ENCODE measurements at regions not wholly inside any gene's neighbourhood (a gene's known extent, or its start where the extent isn't known, plus 50 kb on each side); places are given as distances from the start of the nearest gene placed in this dataset.

DNA sequence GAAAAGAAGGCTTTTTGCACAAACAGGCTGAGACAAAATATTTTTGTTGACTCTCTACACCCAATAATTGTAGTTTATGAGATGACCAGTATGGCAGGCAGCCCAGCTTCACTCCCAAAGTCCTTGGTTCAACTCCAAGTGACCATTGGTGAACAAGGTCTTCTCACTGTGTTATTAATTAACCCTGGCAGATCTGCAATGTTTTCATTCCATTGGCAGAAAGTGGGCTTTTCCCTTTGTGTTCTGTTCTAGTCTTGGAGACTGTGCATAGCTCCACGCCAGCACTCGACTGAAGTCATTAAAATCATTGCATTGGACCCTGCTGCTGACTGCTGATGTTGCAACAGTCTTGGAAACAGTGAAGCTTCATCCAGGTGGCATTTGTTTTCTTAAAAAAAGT lies 277.3 kb upstream of the HAND2 start:
- no peaks in the 10 kb centered on the region for H3K79me2 ChIP-seq (ENCODE audit: insufficient read depth, low read length)
- H3K9me2 ChIP-seq (replicated peaks; ENCODE audit: low read depth, low read length), result no peaks in the 10 kb centered on the region
- H3K4me2 ChIP-seq (ENCODE audit: low read depth, low read length, poor library complexity, severe bottlenecking), result no peak overlapping the region
- no peaks in the 10 kb centered on the region for H4K20me1 ChIP-seq (ENCODE audit: insufficient read depth, low read length, poor library complexity, severe bottlenecking)
- H3K4me3 ChIP-seq (ENCODE audit: low read length, poor library complexity, severe bottlenecking), result no peak overlapping the region
- no peak overlapping the region for H3K9ac ChIP-seq (ENCODE audit: low read depth, low read length, poor library complexity, severe bottlenecking)
- no peaks in the 10 kb centered on the region for H3K36me3 ChIP-seq (ENCODE audit: insufficient read depth, low read length)
- H3K4me1 ChIP-seq (ENCODE audit: insufficient read depth, low read length, poor library complexity, severe bottlenecking), result no peaks in the 10 kb centered on the region
- TF ChIP-seq, protein P1, sequence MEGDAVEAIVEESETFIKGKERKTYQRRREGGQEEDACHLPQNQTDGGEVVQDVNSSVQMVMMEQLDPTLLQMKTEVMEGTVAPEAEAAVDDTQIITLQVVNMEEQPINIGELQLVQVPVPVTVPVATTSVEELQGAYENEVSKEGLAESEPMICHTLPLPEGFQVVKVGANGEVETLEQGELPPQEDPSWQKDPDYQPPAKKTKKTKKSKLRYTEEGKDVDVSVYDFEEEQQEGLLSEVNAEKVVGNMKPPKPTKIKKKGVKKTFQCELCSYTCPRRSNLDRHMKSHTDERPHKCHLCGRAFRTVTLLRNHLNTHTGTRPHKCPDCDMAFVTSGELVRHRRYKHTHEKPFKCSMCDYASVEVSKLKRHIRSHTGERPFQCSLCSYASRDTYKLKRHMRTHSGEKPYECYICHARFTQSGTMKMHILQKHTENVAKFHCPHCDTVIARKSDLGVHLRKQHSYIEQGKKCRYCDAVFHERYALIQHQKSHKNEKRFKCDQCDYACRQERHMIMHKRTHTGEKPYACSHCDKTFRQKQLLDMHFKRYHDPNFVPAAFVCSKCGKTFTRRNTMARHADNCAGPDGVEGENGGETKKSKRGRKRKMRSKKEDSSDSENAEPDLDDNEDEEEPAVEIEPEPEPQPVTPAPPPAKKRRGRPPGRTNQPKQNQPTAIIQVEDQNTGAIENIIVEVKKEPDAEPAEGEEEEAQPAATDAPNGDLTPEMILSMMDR (conservative IDR thresholded peaks at IDR 0.05; ENCODE audit: low read length), result no peak
- no peak for TF ChIP-seq EZH2phosphoT487 (IDR thresholded peaks at IDR 0.05; ENCODE audit: borderline replicate concordance)
- H2AFZ ChIP-seq (ENCODE audit: low read length), result no peak overlapping the region
- no peaks in the 10 kb centered on the region for H3K9me3 ChIP-seq (ENCODE audit: insufficient read depth, low read depth, low read length)
- H3F3A ChIP-seq (ENCODE audit: low read depth), result no peaks in the 10 kb centered on the region
- no peaks in the 10 kb centered on the region for H3K27me3 ChIP-seq (ENCODE audit: insufficient read depth, low read length, poor library complexity, severe bottlenecking)

DNA sequence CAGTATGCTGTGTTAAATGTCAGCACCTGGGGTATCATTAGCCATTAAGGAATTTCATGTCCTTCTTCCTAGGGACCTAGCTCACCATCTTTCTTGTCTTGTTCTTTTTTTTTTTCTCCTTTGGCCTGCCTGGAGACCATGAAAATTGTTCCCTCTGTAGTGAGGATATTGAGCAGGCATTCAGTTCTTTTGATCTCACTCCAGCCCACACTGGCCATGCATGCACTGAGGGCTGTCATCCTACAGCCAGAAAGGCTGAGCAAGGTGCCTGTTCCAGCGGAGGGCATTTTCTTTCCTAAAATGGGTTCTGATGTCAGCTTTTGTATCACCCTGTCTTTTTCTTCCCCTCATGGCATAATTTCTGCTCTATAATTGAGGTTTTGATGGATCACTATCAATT lies 275.9 kb upstream of the HAND2 start:
- TF ChIP-seq, protein P1 (conservative IDR thresholded peaks at IDR 0.05; ENCODE audit: low read length), result no peak
- no peak for TF ChIP-seq EZH2phosphoT487 (IDR thresholded peaks at IDR 0.05; ENCODE audit: borderline replicate concordance)
- no peaks in the 10 kb centered on the region for H4K20me1 ChIP-seq (ENCODE audit: insufficient read depth, low read length, poor library complexity, severe bottlenecking)
- H2AFZ ChIP-seq (ENCODE audit: low read length), result no peak overlapping the region
- no peak overlapping the region for H3K9ac ChIP-seq (ENCODE audit: low read depth, low read length, poor library complexity, severe bottlenecking)
- no peaks in the 10 kb centered on the region for H3K36me3 ChIP-seq (ENCODE audit: insufficient read depth, low read length)
- no peaks in the 10 kb centered on the region for H3K9me3 ChIP-seq (ENCODE audit: insufficient read depth, low read depth, low read length)
- H3K4me1 ChIP-seq (ENCODE audit: insufficient read depth, low read length, poor library complexity, severe bottlenecking), result no peaks in the 10 kb centered on the region
- H3K79me2 ChIP-seq (ENCODE audit: insufficient read depth, low read length), result no peaks in the 10 kb centered on the region
- no peaks in the 10 kb centered on the region for H3K27me3 ChIP-seq (ENCODE audit: insufficient read depth, low read length, poor library complexity, severe bottlenecking)
- no peak overlapping the region for H3K4me3 ChIP-seq (ENCODE audit: low read length, poor library complexity, severe bottlenecking)
- no peaks in the 10 kb centered on the region for H3F3A ChIP-seq (ENCODE audit: low read depth)
- H3K9me2 ChIP-seq (replicated peaks; ENCODE audit: low read depth, low read length), result no peaks in the 10 kb centered on the region
- no peak overlapping the region for H3K4me2 ChIP-seq (ENCODE audit: low read depth, low read length, poor library complexity, severe bottlenecking)

DNA sequence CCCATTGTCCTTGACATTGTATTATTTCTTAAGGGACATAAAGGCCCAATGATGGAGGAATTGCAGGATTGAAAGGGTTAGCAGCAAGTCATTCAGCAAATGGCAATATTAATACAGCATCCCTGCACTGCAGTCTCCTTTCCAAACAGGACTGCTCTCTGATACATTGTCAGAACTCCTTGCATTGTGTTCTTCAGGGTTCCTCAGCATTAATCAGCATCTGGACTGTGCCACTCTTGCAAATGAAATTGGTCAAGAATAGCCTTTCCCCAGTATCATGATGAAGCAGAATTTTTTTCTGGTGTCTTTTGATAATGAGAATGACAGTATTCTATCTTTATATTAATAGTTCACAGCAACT lies 272.6 kb upstream of the HAND2 start:
- Histone ChIP-seq H3K4me1 (ENCODE audit: insufficient read depth, low read length, poor library complexity, severe bottlenecking) (no peaks in the 10 kb centered on the region), H4K20me1 (ENCODE audit: insufficient read depth, low read length, poor library complexity, severe bottlenecking) (no peaks in the 10 kb centered on the region), H3K79me2 (ENCODE audit: insufficient read depth, low read length) (no peaks in the 10 kb centered on the region), H3K4me2 (ENCODE audit: low read depth, low read length, poor library complexity, severe bottlenecking) (no peak overlapping the region), H3K27me3 (ENCODE audit: insufficient read depth, low read length, poor library complexity, severe bottlenecking) (no peaks in the 10 kb centered on the region), H3K9me3 (ENCODE audit: insufficient read depth, low read depth, low read length) (no peaks in the 10 kb centered on the region), H2AFZ (ENCODE audit: low read length) (no peak overlapping the region), H3K9me2 (replicated peaks; ENCODE audit: low read depth, low read length) (no peaks in the 10 kb centered on the region), H3K36me3 (ENCODE audit: insufficient read depth, low read length) (no peaks in the 10 kb centered on the region), H3K9ac (ENCODE audit: low read depth, low read length, poor library complexity, severe bottlenecking) (no peak overlapping the region), H3F3A (ENCODE audit: low read depth) (no peaks in the 10 kb centered on the region), H3K4me3 (ENCODE audit: low read length, poor library complexity, severe bottlenecking) (no peak overlapping the region)
- TF ChIP-seq EZH2phosphoT487 (IDR thresholded peaks at IDR 0.05; ENCODE audit: borderline replicate concordance), result no peak
- TF ChIP-seq, protein P1 (conservative IDR thresholded peaks at IDR 0.05; ENCODE audit: low read length), result no peak

All from Loucy (cell line).